Progenitor cell of endocrine pancreas (in vitro differentiated cells): ENCODE measurements at regions not wholly inside any gene's neighbourhood (a gene's known extent, or its start where the extent isn't known, plus 50 kb on each side); places are given as distances from the start of the nearest gene placed in this dataset.

Experiments
- DNase-seq: peaks from one replicate; pipeline ENCODE4 v3.0.0; 2021; ENCODE audit warnings: low spot score; ENCODE audit not compliant: unreplicated experiment
- H3K27ac Mint-ChIP-seq: 2 replicates; pipeline ENCODE4 v1.8.0; 2021; ENCODE audit warnings: mild to moderate bottlenecking, moderate library complexity, mixed read lengths
- H3K27me3 Mint-ChIP-seq: 2 replicates; pipeline ENCODE4 v1.8.0; 2021; ENCODE audit warnings: mixed read lengths
- H3K36me3 Mint-ChIP-seq: 2 replicates; pipeline ENCODE4 v1.8.0; 2022; ENCODE audit warnings: mixed read lengths; ENCODE audit not compliant: insufficient read depth
- H3K4me1 Mint-ChIP-seq: 2 replicates; pipeline ENCODE4 v1.8.0; 2021; ENCODE audit warnings: low read depth, mixed read lengths
- H3K4me3 Mint-ChIP-seq: 2 replicates; pipeline ENCODE4 v1.8.0; 2021; ENCODE audit warnings: low read depth, mild to moderate bottlenecking, moderate library complexity, mixed read lengths
- H3K9me3 Mint-ChIP-seq: 2 replicates; pipeline ENCODE4 v1.8.0; 2021; ENCODE audit warnings: low read depth, mixed read lengths
- CTCF ChIP-seq: fragments of 200-600 bp; sonication (generic); IDR thresholded peaks from one replicate; pipeline ENCODE4 v1.5.0; 2021; ENCODE audit warnings: antibody characterized with exemption, mild to moderate bottlenecking; ENCODE audit not compliant: unreplicated experiment

- no peak for TF ChIP-seq CTCF
- H3K9me3 Mint-ChIP-seq, result no peaks in the 10 kb centered on the region
- no peak for DNase-seq
- H3K4me1 Mint-ChIP-seq, result peaks cover 1% of the 10 kb centered on the region
- no peak overlapping the region for H3K4me3 Mint-ChIP-seq
- no peak overlapping the region for H3K27ac Mint-ChIP-seq
- H3K27me3 Mint-ChIP-seq, result peaks cover 90% of the 10 kb centered on the region
- no peaks in the 10 kb centered on the region for H3K36me3 Mint-ChIP-seq
These were observed 365.2 kb downstream of the ZNF521 start for GRCh38 chr18:24986666-24987302.

GRCh38 chr18:24987303-24988252 lies 364.4 kb downstream of the ZNF521 start:
- no peak overlapping the region for H3K27ac Mint-ChIP-seq
- peaks cover 89% of the 10 kb centered on the region for H3K27me3 Mint-ChIP-seq
- no peaks in the 10 kb centered on the region for H3K9me3 Mint-ChIP-seq
- no peak for TF ChIP-seq CTCF
- DNase-seq, result no peak
- no peaks in the 10 kb centered on the region for H3K36me3 Mint-ChIP-seq
- peaks cover 1% of the 10 kb centered on the region for H3K4me1 Mint-ChIP-seq
- no peak overlapping the region for H3K4me3 Mint-ChIP-seq

- Mint-ChIP-seq H3K4me1 (peaks cover 4% of the 10 kb centered on the region), H3K27me3 (peaks cover 83% of the 10 kb centered on the region), H3K9me3 (no peaks in the 10 kb centered on the region), H3K27ac (no peak overlapping the region), H3K4me3 (no peak overlapping the region), H3K36me3 (no peaks in the 10 kb centered on the region)
- no peak for DNase-seq
- no peak for TF ChIP-seq CTCF
These were observed 363.6 kb downstream of the ZNF521 start for GRCh38 chr18:24988253-24988840.

- Mint-ChIP-seq H3K4me1 (peaks cover 8% of the 10 kb centered on the region), H3K9me3 (no peaks in the 10 kb centered on the region), H3K27me3 (peaks cover 81% of the 10 kb centered on the region), H3K36me3 (no peaks in the 10 kb centered on the region), H3K27ac (no peak overlapping the region), H3K4me3 (no peak overlapping the region)
- TF ChIP-seq CTCF, result no peak
- DNase-seq, result no peak
These were observed 362.0 kb downstream of the ZNF521 start for GRCh38 chr18:24989760-24990593.

GRCh38 chr18:24990671-24991134 lies 361.3 kb downstream of the ZNF521 start:
- no peaks in the 10 kb centered on the region for H3K9me3 Mint-ChIP-seq
- TF ChIP-seq CTCF, result no peak
- H3K36me3 Mint-ChIP-seq, result no peaks in the 10 kb centered on the region
- peaks cover 81% of the 10 kb centered on the region for H3K27me3 Mint-ChIP-seq
- H3K27ac Mint-ChIP-seq, result peak overlapping the region; percentile 25
- no peak overlapping the region for H3K4me3 Mint-ChIP-seq
- no peak for DNase-seq
- peaks cover 8% of the 10 kb centered on the region for H3K4me1 Mint-ChIP-seq
